ENCODE measurements at regions not wholly inside any gene's neighbourhood (a gene's known extent, or its start where the extent isn't known, plus 50 kb on each side); places are given as distances from the start of the nearest gene placed in this dataset.

DNA sequence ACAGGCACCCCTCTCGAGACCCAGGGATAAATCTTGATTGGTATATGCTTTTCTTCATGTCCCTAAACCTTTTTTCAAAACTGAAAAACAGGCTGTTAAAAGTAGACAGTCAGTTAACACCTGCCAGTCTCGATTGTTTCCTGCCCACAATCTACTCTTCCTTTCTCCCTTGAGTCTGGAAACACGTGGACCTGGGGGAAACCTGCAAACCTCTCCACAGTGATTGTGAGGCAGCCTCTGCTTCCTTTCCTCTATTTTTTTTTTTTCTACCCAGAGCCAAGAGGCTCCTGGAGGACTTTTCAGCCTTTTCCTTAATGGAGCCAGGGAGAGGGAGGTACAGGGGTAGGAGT is 69.4 kb upstream of the CLMP start:
- Mint-ChIP-seq H3K4me1 (peaks cover 5% of the 10 kb centered on the region), H3K4me3 (no peak overlapping the region), H3K27me3 (ENCODE audit: low read depth) (peaks cover 5% of the 10 kb centered on the region), H3K27ac (no peak overlapping the region), H3K9me3 (no peaks in the 10 kb centered on the region), H3K36me3 (no peaks in the 10 kb centered on the region)
- TF ChIP-seq, protein P1, sequence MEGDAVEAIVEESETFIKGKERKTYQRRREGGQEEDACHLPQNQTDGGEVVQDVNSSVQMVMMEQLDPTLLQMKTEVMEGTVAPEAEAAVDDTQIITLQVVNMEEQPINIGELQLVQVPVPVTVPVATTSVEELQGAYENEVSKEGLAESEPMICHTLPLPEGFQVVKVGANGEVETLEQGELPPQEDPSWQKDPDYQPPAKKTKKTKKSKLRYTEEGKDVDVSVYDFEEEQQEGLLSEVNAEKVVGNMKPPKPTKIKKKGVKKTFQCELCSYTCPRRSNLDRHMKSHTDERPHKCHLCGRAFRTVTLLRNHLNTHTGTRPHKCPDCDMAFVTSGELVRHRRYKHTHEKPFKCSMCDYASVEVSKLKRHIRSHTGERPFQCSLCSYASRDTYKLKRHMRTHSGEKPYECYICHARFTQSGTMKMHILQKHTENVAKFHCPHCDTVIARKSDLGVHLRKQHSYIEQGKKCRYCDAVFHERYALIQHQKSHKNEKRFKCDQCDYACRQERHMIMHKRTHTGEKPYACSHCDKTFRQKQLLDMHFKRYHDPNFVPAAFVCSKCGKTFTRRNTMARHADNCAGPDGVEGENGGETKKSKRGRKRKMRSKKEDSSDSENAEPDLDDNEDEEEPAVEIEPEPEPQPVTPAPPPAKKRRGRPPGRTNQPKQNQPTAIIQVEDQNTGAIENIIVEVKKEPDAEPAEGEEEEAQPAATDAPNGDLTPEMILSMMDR (IDR thresholded peaks at IDR 0.05; ENCODE audit: unreplicated experiment), result no peak
- DNase-seq (ENCODE audit: low spot score in 2 of 2, unreplicated experiment in 2 of 2), result no peak

DNA sequence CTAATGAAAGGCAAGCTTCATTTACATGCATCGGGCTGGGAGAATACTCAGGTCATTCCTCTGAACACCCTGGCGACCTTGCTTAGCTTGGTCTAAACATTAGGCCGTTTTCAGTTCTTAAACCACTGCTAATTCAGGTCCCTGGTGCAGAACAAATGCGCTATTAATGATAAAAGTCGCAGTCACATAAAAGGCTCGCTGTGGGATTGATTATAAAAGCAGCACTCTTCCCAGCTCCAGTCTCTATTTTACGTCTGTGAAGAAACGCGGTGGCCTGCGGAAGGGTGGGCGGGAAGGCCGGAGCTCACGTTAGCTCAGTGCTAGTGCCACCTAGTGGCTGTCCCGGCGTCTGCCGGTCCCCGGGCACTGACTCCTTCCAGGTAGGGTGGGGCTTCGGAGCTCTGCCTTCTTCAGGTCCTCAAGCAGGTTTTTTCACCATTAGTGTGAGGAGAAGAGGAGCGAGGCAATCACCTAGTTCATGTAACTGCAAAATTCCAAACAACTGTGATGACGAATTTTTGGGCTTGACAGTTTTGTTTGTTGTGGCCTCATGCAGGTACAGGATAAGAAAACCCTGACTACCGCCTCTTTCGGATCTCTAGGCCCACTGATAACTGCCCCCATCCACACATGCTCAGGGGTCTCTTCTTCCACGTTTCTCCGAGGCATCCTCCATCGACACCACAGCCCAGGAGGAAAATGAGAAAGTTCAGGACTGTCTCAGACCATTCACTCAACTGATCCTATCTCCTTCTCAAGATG is 66.5 kb upstream of the CLMP start:
- TF ChIP-seq, protein P1 (IDR thresholded peaks at IDR 0.05; ENCODE audit: unreplicated experiment), result peak; percentile 63
- peaks cover 5% of the 10 kb centered on the region for H3K27me3 Mint-ChIP-seq (ENCODE audit: low read depth)

DNA sequence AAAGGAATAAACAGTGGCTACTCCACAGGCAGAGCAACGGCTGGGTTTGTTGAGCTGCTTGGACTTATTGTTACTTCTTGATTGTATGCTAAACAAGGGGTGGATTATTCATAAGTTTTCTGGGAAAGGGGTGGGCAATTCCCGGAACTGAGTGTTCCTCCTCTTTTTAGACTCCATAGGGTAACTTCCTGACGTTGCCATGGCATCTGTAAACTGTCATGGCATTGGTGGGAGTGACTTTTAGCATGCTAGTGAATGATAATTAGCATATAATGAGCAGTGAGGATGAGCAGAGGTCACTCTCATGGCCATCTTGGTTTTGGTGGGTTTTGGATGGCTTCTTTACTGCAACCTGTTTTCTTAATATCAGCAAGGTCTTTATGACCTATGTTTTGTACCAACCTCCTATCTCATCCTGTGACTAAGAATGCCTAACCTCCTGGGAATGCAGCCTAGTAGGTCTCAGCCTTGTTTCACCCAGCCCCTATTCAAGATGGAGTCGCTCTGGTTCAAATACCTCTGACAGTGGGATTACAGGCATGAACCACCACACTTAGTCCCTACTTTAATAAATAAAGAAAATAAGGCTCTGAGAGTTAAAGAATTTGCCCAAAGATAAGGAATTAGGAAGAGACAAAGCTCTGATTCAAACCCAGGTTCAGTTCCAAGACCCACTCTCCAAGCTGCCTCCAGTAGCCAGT is 65.6 kb upstream of the CLMP start:
- Mint-ChIP-seq H3K36me3 (no peaks in the 10 kb centered on the region), H3K9me3 (no peaks in the 10 kb centered on the region), H3K4me1 (peaks cover 14% of the 10 kb centered on the region), H3K4me3 (no peak overlapping the region), H3K27ac (no peak overlapping the region), H3K27me3 (ENCODE audit: low read depth) (peaks cover 5% of the 10 kb centered on the region)
- DNase-seq (ENCODE audit: low spot score in 2 of 2, unreplicated experiment in 2 of 2), result no peak
- TF ChIP-seq, protein P1 (IDR thresholded peaks at IDR 0.05; ENCODE audit: unreplicated experiment), result no peak

More for the DNA sequence above, 66.5 kb upstream of the CLMP start:
- peak; percentile 69 to 84 for DNase-seq (ENCODE audit: low spot score in 2 of 2, unreplicated experiment in 2 of 2)
- no peaks in the 10 kb centered on the region for H3K36me3 Mint-ChIP-seq
- H3K27ac Mint-ChIP-seq, result no peak overlapping the region
- H3K4me3 Mint-ChIP-seq, result peak overlapping the region; percentile 46
- peaks cover 5% of the 10 kb centered on the region for H3K4me1 Mint-ChIP-seq
- no peaks in the 10 kb centered on the region for H3K9me3 Mint-ChIP-seq

DNA sequence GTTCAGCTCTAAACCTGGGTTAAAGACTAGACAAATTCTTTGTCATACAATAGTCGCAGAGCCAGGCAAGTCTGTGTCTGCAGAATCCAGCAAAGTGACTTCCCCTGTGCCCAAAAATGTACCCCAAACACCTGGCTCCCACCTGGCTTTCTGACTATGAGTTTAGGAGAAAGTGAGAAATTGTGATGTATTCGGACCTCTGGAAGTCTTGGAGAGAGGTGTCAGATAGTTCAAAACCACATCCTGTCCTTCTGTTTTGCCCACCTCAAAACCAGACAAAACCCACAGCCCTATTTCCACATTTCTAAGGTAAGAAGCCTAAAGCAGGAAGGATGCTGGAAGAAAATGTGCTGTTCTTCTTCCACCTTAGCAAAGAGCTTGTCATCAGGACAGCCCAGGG is 63.8 kb upstream of the CLMP start:
- H3K27ac Mint-ChIP-seq, result no peak overlapping the region
- no peak overlapping the region for H3K4me3 Mint-ChIP-seq
- peaks cover 15% of the 10 kb centered on the region for H3K4me1 Mint-ChIP-seq
- H3K27me3 Mint-ChIP-seq (ENCODE audit: low read depth), result no peaks in the 10 kb centered on the region
- TF ChIP-seq, protein P1 (IDR thresholded peaks at IDR 0.05; ENCODE audit: unreplicated experiment), result no peak
- H3K9me3 Mint-ChIP-seq, result no peaks in the 10 kb centered on the region
- no peak for DNase-seq (ENCODE audit: low spot score in 2 of 2, unreplicated experiment in 2 of 2)
- no peaks in the 10 kb centered on the region for H3K36me3 Mint-ChIP-seq

DNA sequence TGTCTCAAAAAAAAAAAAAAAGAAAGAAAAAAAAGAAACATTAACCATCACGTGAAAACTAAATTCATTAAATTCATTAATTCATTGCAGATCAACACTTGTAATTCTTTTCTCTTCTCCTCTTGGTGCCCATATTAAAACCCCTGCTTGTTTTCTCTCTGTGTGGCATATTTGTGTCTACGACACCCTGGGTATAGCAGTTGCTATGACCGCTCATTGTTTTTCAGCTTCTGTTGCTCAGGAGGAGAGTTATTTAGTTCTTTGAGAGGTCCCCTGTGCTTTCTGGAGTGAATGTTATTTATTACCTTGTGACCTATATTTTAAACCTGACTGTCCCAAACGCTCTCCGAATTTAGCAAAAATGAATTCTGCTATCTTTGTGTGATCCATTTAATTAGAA is 62.3 kb upstream of the CLMP start:
- TF ChIP-seq, protein P1 (IDR thresholded peaks at IDR 0.05; ENCODE audit: unreplicated experiment), result no peak
- Mint-ChIP-seq H3K4me3 (no peak overlapping the region), H3K9me3 (no peaks in the 10 kb centered on the region), H3K4me1 (peaks cover 15% of the 10 kb centered on the region), H3K36me3 (no peaks in the 10 kb centered on the region), H3K27ac (no peak overlapping the region), H3K27me3 (ENCODE audit: low read depth) (no peaks in the 10 kb centered on the region)
- no peak for DNase-seq (ENCODE audit: low spot score in 2 of 2, unreplicated experiment in 2 of 2)

All from mesothelial cell of epicardium (in vitro differentiated cells).